GM18502 (cell line): ENCODE measurements at regions not wholly inside any gene's neighbourhood (a gene's known extent, or its start where the extent isn't known, plus 50 kb on each side); places are given as distances from the start of the nearest gene placed in this dataset.
"Not testable (repeated sequence)": the region's sequence is repeated elsewhere in the genome, so short reads cannot be mapped to it uniquely, and the experiment has no call there.

ENCODE experiments used
- ATAC-seq: cut with Tn5 transposase; IDR thresholded peaks from one replicate; pipeline ENCODE4 v1.9.1; 2021; ENCODE audit warnings: mild to moderate bottlenecking; ENCODE audit not compliant: unreplicated experiment, poor library complexity

- no peak for ATAC-seq
Measured at GRCh38 chrX:115357326-115358120, 68.0 kb downstream of the LUZP4 start.

GRCh38 chrX:115359508-115359907 lies 70.0 kb downstream of the LUZP4 start:
- ATAC-seq = not testable (repeated sequence)

DNA sequence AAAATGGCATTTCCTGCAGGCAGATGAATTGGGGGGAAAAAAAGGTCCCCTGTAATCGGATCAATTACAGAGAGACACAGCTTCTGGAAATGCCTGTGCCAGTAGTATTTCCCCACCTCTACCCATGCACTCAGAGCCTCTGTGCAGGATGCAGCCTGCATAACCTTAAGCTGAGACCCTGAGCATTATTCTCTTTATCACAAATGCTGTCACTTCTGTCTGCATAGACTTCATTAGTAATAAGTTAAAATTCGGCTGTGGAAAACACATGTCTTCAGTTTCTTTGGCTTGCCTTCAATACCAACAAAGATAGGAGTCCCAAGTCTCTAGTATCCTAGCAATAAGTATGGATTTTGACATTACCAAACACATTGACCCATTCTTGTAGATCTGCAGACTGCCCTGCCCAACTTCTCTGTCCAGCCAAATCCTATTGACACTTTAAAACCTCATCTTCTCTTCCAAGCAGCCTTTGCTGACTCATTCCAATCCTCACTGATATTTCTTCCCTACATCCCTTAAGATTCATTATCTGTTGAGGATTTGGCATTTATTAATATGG lies 70.8 kb downstream of the LUZP4 start:
- ATAC-seq = no peak

- no peak for ATAC-seq
Measured at GRCh38 chrX:115362334-115363095, 73.0 kb downstream of the LUZP4 start.

DNA sequence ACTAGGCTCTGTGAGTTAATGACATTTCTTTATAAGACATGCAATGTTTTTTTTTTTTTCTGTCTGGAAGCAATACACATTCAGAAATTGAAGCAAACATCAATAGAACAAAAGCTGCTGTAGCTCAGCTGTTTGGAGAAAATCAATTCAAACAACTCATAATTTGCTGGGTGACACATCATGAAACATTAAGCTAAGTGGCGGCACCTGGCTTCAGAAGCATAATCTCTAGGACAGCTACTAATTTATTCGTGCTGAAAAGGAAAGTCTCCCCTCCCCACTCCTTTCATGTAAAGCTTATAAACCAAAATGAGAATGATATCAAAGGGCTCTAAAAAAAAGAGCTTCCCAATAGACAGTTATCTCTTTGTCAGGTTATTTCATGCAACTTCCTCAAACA lies 73.9 kb downstream of the LUZP4 start:
- ATAC-seq = no peak

- ATAC-seq = no peak
Measured at GRCh38 chrX:115363897-115364296, 74.4 kb downstream of the LUZP4 start.

- ATAC-seq = no peak
Measured at GRCh38 chrX:115364670-115365069, 75.2 kb downstream of the LUZP4 start.

- no peak for ATAC-seq
Measured at GRCh38 chrX:115366535-115366934, 77.0 kb downstream of the LUZP4 start.

- ATAC-seq = no peak
Measured at GRCh38 chrX:115367455-115367854, 77.9 kb downstream of the LUZP4 start.

DNA sequence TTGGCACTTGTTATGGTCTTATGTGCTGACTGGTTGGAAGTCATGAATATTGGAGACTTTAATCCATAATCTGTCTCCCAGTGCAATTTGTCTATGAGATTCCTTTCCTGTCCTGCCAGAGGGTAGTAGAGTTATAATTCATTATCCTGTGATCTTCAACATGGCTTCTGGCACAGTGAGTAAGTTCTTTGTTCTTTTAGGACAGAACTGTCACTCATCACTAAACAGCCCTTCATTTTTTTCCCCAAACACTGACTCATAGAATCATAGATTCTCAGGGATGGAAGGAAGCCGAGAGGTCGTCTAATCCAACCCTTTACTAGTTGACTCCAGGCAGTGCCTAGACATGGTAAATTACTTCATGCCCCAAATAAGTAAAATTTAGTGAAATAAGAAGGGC lies 78.4 kb downstream of the LUZP4 start:
- no peak for ATAC-seq

DNA sequence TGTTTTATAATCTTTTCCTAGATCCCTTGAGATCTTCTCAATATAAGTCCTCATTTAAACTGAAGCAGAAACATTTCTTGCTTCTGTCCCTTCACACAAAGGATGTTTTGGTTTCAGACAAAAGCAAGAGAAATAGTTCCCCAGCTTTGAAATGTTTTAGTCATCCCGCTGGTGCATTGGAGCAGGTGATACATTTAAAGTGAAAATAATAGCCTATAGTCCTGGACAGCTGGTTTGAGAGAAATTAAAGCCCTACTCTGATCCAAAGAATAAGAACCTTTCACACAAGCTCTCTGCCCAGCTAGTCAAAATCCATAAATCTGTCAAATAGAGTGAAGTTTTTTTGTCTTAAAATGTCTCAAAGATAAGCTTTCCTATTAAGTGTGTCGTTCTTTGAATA lies 79.4 kb downstream of the LUZP4 start:
- ATAC-seq = no peak

- no peak for ATAC-seq
Measured at GRCh38 chrX:115372152-115372551, 82.6 kb downstream of the LUZP4 start.

DNA sequence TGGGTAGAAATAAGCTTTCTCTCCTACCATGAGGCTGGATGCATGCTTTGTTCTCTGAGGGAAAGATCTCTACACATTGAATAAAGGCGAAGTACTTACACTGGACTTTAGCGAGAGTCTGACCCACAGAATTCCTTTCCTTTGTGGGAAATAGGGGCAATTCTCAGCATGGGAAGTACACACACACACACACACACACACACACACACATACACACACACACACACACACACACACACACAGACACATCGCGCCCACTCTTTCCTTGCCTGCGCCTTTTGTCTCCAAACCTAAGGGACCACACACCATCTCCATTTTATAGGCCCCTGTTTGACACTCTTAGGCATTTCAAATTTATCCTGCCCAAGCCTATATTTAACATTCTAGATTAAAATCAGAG lies 83.8 kb downstream of the LUZP4 start:
- no peak for ATAC-seq

DNA sequence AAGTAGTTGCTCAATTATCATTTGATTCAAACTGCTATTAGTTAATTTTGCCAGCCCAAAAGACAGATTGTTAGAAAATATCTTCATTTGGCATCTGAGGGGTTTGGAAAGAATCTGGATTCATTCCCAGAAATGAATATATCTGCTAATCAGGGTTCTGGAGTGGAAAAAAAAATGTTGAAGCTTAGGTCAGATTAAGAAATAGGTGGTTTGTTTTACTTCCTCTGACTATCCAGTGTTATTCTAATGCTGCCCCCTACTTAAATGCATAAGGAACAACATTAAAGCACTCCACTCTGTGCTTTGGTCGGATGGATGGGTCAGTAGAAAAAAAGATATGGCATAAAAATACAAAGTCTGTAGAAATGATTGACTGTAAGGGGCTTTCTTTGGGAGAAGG lies 89.0 kb downstream of the LUZP4 start:
- no peak for ATAC-seq

DNA sequence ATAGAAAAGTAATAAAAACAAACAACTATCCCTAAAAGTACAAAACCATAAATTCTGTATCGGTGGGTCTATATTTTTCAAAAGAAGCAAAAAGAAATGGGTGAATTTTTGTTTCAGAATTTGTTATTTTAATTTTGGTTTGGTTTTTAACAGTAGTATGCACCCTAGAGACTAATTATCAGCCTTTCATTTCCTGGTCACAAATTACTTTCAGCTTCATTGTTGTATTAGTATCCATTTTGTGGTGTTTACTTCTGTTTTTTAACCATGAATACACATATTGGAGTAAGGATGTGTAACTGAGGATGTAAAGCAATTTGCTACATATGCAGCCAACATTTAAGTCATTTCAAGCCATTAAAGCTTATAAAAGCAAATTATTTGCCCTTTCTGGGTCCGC lies 97.8 kb downstream of the LUZP4 start:
- no peak for ATAC-seq

GRCh38 chrX:115388879-115389278 lies 99.4 kb downstream of the LUZP4 start:
- no peak for ATAC-seq

GRCh38 chrX:115390078-115390477 lies 100.6 kb downstream of the LUZP4 start:
- ATAC-seq = no peak

- no peak for ATAC-seq
Measured at GRCh38 chrX:115392031-115392430, 102.5 kb downstream of the LUZP4 start.

DNA sequence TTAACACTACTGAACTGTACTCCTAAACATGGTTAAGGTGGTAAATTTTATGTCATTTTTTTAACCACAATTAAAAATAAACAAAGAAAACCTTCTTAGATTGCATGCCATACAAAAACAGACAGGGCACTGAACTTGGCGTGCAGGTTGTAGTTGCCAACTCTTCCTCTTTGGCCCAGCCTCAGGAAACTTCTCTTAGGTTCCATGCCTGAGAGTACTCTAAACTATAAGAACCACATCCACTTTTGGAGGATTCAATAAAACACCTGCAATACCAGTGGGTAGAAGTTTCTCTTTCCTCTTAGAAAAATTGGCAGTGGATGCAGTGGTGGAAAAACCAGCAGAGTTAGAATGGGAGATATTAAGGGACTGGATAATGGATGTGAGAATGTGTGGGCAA lies 103.4 kb downstream of the LUZP4 start:
- no peak for ATAC-seq

DNA sequence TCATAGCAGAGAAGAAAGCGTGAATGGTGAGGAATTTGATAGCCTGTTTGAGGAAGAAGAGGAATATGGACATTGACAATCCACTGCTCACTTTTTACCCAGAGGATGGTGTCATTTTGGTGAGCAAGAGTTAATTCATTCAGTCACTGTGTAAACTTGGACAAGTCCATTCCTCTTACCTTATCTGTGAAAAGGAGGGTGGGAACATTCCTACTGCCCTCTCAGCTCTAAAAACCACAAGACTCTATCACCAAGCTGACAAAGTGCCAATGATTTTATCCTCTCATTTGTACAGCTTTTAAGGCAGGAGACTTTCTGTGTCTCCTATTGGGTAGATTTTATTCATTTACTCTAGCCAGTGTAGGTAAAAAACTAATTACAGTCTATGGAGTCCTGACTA lies 103.8 kb downstream of the LUZP4 start:
- ATAC-seq = no peak

- ATAC-seq = not testable (repeated sequence)
Measured at GRCh38 chrX:115394806-115395205, 105.3 kb downstream of the LUZP4 start.
